22Rv1 (cell line): ENCODE measurements at regions not wholly inside any gene's neighbourhood (a gene's known extent, or its start where the extent isn't known, plus 50 kb on each side); places are given as distances from the start of the nearest gene placed in this dataset.

Source experiments
- H3K27ac ChIP-seq: fragments of 450-650 bp; 2 replicates; pipeline ENCODE4 v1.5.1; 2017
- ZFX ChIP-seq: fragments of 450-650 bp; IDR thresholded peaks from 2 replicates; pipeline ENCODE4 v1.6.1; 2017; ENCODE audit warnings: antibody characterized with exemption, borderline replicate concordance
- TF ChIP-seq, protein P1 (sequence below): fragments of 450-650 bp; IDR thresholded peaks from 2 replicates; pipeline ENCODE4 v1.5.1; 2017; ENCODE audit warnings: mild to moderate bottlenecking

GRCh38 chrX:111013778-111014455 is 82.1 kb upstream of the PAK3 start:
- no peak for TF ChIP-seq ZFX
- TF ChIP-seq, protein P1, sequence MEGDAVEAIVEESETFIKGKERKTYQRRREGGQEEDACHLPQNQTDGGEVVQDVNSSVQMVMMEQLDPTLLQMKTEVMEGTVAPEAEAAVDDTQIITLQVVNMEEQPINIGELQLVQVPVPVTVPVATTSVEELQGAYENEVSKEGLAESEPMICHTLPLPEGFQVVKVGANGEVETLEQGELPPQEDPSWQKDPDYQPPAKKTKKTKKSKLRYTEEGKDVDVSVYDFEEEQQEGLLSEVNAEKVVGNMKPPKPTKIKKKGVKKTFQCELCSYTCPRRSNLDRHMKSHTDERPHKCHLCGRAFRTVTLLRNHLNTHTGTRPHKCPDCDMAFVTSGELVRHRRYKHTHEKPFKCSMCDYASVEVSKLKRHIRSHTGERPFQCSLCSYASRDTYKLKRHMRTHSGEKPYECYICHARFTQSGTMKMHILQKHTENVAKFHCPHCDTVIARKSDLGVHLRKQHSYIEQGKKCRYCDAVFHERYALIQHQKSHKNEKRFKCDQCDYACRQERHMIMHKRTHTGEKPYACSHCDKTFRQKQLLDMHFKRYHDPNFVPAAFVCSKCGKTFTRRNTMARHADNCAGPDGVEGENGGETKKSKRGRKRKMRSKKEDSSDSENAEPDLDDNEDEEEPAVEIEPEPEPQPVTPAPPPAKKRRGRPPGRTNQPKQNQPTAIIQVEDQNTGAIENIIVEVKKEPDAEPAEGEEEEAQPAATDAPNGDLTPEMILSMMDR, result no peak
- no peak overlapping the region for H3K27ac ChIP-seq

- TF ChIP-seq, protein P1, result no peak
- TF ChIP-seq ZFX, result no peak
- H3K27ac ChIP-seq, result no peak overlapping the region
Measured at GRCh38 chrX:111010111-111010510, 85.9 kb upstream of the PAK3 start.

DNA sequence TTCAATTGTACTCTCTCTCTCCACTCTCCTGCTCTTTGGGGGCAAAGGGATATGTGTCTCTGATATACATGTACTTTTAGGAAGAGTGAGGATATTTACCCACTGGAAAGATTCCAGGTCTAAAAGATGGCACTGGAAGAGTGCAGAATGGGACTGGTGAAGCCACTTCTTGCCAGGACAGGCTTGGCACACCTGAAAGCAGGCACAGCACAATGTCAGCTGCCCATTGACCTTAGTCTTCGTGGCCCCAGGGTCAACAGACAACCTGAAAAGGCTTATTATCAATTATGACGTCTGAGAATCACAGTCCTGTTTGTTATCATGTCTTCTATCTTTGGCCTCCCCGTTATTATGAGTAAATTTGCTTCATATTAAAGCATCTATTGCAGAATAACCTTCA is 86.7 kb upstream of the PAK3 start:
- H3K27ac ChIP-seq, result no peak overlapping the region
- TF ChIP-seq, protein P1, result no peak
- no peak for TF ChIP-seq ZFX

- TF ChIP-seq, protein P1, result no peak
- no peak for TF ChIP-seq ZFX
- H3K27ac ChIP-seq, result no peak overlapping the region
Measured at GRCh38 chrX:111008126-111008525, 87.9 kb upstream of the PAK3 start.

GRCh38 chrX:111007238-111007637 is 88.8 kb upstream of the PAK3 start:
- no peak for TF ChIP-seq ZFX
- TF ChIP-seq, protein P1, result no peak
- H3K27ac ChIP-seq, result no peak overlapping the region

- TF ChIP-seq, protein P1, result no peak
- no peak for TF ChIP-seq ZFX
- H3K27ac ChIP-seq, result no peak overlapping the region
Measured at GRCh38 chrX:111006116-111006515, 89.9 kb upstream of the PAK3 start.

DNA sequence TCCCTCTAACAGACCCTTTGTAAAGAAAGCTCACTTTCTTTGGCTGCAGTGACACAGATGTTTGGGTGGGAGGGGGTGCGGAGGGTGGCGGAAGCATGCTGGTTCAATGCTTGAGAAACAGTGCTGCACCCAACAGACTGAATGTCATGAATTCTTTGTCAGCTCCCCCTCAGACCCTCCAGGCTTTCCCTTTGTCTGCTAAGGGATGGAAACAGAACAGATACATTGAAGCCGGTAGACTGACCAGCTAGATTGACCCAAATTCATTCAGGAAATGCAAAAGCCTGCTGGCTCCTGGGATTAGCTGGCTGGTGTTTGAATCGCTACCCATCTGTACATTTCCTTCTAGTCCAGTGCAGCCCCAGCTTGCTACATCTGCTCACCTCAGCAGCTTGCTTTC is 90.8 kb upstream of the PAK3 start:
- no peak for TF ChIP-seq ZFX
- TF ChIP-seq, protein P1, result no peak
- no peak overlapping the region for H3K27ac ChIP-seq
